ENCODE measurements at regions not wholly inside any gene's neighbourhood (a gene's known extent, or its start where the extent isn't known, plus 50 kb on each side); places are given as distances from the start of the nearest gene placed in this dataset.
A peak's percentile ranks its signal among the peaks of the same experiment; 100 is the strongest.

- no peak for DNase-seq (ENCODE audit: low read depth)
Measured at GRCh38 chr18:25962919-25963318, 127.5 kb downstream of the SS18 start.

GRCh38 chr18:25962176-25962575 is 128.2 kb downstream of the SS18 start:
- DNase-seq (ENCODE audit: low read depth) = no peak

GRCh38 chr18:25957017-25957416 is 133.4 kb downstream of the SS18 start:
- DNase-seq (ENCODE audit: low read depth) = no peak

- no peak for DNase-seq (ENCODE audit: low read depth)
Measured at GRCh38 chr18:25953111-25953510, 137.3 kb downstream of the SS18 start.

- no peak for DNase-seq (ENCODE audit: low read depth)
Measured at GRCh38 chr18:25950321-25950720, 140.1 kb downstream of the SS18 start.

GRCh38 chr18:25946540-25946939 is 143.9 kb downstream of the SS18 start:
- no peak for DNase-seq (ENCODE audit: low read depth)

- no peak for DNase-seq (ENCODE audit: low read depth)
Measured at GRCh38 chr18:25935356-25935755, 155.1 kb downstream of the SS18 start.

- no peak for DNase-seq (ENCODE audit: low read depth)
Measured at GRCh38 chr18:25931126-25931525, 159.3 kb downstream of the SS18 start.

GRCh38 chr18:25929787-25930186 is 160.6 kb downstream of the SS18 start:
- DNase-seq (ENCODE audit: low read depth) = no peak

GRCh38 chr18:25927830-25928229 is 162.6 kb downstream of the SS18 start:
- no peak for DNase-seq (ENCODE audit: low read depth)

- DNase-seq (ENCODE audit: low read depth) = no peak
Measured at GRCh38 chr18:25923193-25923592, 167.2 kb downstream of the SS18 start.

- peak; percentile 13 for DNase-seq (ENCODE audit: low read depth)
Measured at GRCh38 chr18:25921677-25922421, 168.6 kb downstream of the SS18 start.

- no peak for DNase-seq (ENCODE audit: low read depth)
Measured at GRCh38 chr18:25915907-25916306, 174.5 kb downstream of the SS18 start.

GRCh38 chr18:25898965-25899364 is 191.4 kb downstream of the SS18 start:
- DNase-seq (ENCODE audit: low read depth) = no peak

GRCh38 chr18:25896956-25897355 is 193.5 kb downstream of the SS18 start:
- DNase-seq (ENCODE audit: low read depth) = no peak

GRCh38 chr18:25896178-25896780 is 194.1 kb downstream of the SS18 start:
- DNase-seq (ENCODE audit: low read depth) = no peak

GRCh38 chr18:25895518-25895917 is 194.9 kb downstream of the SS18 start:
- no peak for DNase-seq (ENCODE audit: low read depth)

- DNase-seq (ENCODE audit: low read depth) = no peak
Measured at GRCh38 chr18:25886283-25886682, 204.1 kb downstream of the SS18 start.

GRCh38 chr18:25883091-25883490 is 207.3 kb downstream of the SS18 start:
- DNase-seq (ENCODE audit: low read depth) = no peak

GRCh38 chr18:25881149-25881548 is 209.3 kb downstream of the SS18 start:
- DNase-seq (ENCODE audit: low read depth) = no peak

GRCh38 chr18:25880441-25880840 is 210.0 kb downstream of the SS18 start:
- no peak for DNase-seq (ENCODE audit: low read depth)

- no peak for DNase-seq (ENCODE audit: low read depth)
Measured at GRCh38 chr18:25876330-25876948, 214.0 kb downstream of the SS18 start.

- DNase-seq (ENCODE audit: low read depth) = no peak
Measured at GRCh38 chr18:25875551-25876240, 214.7 kb downstream of the SS18 start.

Measured in activated T-cell treated with anti-CD3 and anti-CD28 coated beads for 48 hours (primary cell).